ENCODE measurements at regions not wholly inside any gene's neighbourhood (a gene's known extent, or its start where the extent isn't known, plus 50 kb on each side); places are given as distances from the start of the nearest gene placed in this dataset.

GRCh38 chr2:15874321-15874720 lies 66.0 kb upstream of the MYCN start:
- no peak for TF ChIP-seq POLR2A (IDR thresholded peaks at IDR 0.05; ENCODE audit: low read depth)
- TF ChIP-seq, protein P1, sequence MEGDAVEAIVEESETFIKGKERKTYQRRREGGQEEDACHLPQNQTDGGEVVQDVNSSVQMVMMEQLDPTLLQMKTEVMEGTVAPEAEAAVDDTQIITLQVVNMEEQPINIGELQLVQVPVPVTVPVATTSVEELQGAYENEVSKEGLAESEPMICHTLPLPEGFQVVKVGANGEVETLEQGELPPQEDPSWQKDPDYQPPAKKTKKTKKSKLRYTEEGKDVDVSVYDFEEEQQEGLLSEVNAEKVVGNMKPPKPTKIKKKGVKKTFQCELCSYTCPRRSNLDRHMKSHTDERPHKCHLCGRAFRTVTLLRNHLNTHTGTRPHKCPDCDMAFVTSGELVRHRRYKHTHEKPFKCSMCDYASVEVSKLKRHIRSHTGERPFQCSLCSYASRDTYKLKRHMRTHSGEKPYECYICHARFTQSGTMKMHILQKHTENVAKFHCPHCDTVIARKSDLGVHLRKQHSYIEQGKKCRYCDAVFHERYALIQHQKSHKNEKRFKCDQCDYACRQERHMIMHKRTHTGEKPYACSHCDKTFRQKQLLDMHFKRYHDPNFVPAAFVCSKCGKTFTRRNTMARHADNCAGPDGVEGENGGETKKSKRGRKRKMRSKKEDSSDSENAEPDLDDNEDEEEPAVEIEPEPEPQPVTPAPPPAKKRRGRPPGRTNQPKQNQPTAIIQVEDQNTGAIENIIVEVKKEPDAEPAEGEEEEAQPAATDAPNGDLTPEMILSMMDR (IDR thresholded peaks at IDR 0.05): no peak
- TF ChIP-seq EP300 (IDR thresholded peaks at IDR 0.05): no peak

All from esophagus muscularis mucosa (tissue), 4 donors.